ENCODE measurements at regions not wholly inside any gene's neighbourhood (a gene's known extent, or its start where the extent isn't known, plus 50 kb on each side); places are given as distances from the start of the nearest gene placed in this dataset.

DNA sequence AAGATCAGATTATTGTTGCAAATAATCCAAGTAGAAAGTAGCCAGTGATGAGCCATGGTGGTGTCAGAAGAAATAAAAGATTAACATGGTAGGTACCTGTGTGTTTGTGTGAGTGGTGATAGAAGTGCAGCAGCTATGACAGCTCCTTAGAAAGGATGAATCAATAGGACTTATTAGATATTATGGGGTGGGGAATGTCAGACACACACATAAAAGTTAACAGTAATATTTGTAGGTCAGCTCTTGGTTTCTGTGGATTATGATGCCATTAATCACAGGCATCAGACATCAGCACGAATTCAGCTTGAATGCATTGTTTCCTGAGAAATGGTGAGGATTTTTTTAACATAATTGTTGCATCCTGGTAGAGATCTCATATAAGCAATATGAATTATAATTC is 695.7 kb downstream of the CENPC start:
- TF ChIP-seq CTCF (IDR thresholded peaks at IDR 0.05) (no peak), POLR2AphosphoS5 (IDR thresholded peaks at IDR 0.05) (no peak), POLR2A (IDR thresholded peaks at IDR 0.05; ENCODE audit: low read depth) (no peak)

Measured in esophagus muscularis mucosa (tissue), 3 donors.